ENCODE measurements at regions not wholly inside any gene's neighbourhood (a gene's known extent, or its start where the extent isn't known, plus 50 kb on each side); places are given as distances from the start of the nearest gene placed in this dataset.

DNA sequence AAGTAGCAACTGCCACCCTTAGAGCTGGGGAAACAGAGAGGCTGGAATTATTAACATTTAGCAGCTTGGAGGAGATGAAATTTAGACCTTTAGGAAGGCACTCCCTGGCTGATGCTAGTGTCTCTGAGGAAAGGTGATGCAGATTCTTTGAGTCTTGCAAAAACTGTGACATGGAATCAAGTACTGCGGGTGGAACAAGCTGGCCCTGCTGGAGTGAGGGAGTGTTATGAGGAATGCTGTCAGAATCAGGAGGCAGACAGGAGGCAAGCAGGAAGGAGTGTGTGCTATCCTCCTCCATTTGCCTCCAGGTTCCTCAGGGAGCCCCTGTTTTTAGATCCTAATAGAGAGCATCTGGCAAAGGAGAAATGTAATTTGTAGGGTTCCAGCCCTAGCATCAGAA, 391.7 kb upstream of the PITX2 start:
- Histone ChIP-seq H3K4me3 (no peak overlapping the region), H3K4me1 (replicated peaks in 1 of 2) (peaks cover 0 to 8% of the 10 kb centered on the region in 2 donors), H3K27ac (no peak overlapping the region)
- in situ Hi-C loops (cut with MboI; ENCODE audit: low pct_unique_long_range_greater_than_20kb in 2 of 9, low sequenced_read_pairs in 9 of 9, unreplicated experiment in 9 of 9), result no loop called here
- 75 to 100% (median 90%) methylated on average over 1 of the region's 1 CpG; no CpG with 5 or more reads in 6 of the 10 experiments for WGBS, 10 experiments
- no peak for ATAC-seq (replicated peaks in 6 of 8)

DNA sequence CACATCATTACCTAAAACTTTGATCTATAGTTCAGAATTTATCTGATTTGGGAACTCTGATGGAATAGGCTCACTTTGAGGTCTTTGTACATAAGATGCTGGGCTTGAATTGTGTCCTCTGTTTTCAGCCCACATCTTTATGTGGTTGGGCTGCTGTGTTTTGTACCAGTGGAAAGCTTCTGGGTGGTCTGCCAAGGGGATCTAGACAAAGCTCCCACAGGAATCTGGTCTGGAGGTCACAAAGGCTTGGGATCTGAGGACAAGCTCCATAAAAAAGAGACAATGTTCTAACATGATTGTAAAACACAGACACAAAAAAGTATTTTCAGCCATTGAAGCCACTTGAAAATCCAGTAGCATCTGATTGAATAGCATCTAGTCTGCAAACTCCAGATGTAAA, 393.5 kb upstream of the PITX2 start:
- H3K4me3 ChIP-seq, result no peak overlapping the region
- H3K27ac ChIP-seq, result no peak overlapping the region
- H3K4me1 ChIP-seq (replicated peaks in 1 of 2), result peaks cover 0 to 8% of the 10 kb centered on the region in 2 donors
- in situ Hi-C loops (cut with MboI; ENCODE audit: low pct_unique_long_range_greater_than_20kb in 2 of 9, low sequenced_read_pairs in 9 of 9, unreplicated experiment in 9 of 9), result no loop called here
- no peak for ATAC-seq (replicated peaks in 6 of 8)

DNA sequence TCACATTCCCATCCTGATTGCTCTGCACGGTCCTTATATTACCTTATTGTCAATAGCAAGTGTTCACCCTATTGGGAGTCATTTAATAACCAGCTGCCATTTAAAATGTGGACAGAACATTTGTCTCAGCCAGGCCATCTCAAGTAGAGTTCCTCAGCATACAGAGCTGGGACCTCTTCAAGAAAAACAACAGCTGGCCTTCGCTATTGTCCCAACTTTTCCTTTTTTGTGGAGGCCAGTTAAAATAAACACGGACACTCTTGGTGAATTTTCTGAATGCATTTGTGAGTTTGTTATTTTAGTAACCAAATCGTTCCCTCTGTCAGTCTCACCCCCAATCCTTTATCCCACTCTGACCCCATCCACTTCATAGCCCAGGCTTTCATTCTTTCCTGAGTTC, 395.3 kb upstream of the PITX2 start:
- in situ Hi-C loops (cut with MboI; ENCODE audit: low pct_unique_long_range_greater_than_20kb in 2 of 9, low sequenced_read_pairs in 9 of 9, unreplicated experiment in 9 of 9), result no loop called here
- Histone ChIP-seq H3K4me3 (no peak overlapping the region), H3K4me1 (replicated peaks in 1 of 2) (peaks cover 0 to 8% of the 10 kb centered on the region in 2 donors), H3K27ac (no peak overlapping the region)
- WGBS, 10 experiments, result 20 to 100% (median 51%) methylated on average over 1 to 4 of the region's 4 CpGs; no CpG with 5 or more reads in 1 of the 10 experiments
- ATAC-seq (replicated peaks in 6 of 8), result peak in 2 of 8 experiments; percentile 18 to 21

DNA sequence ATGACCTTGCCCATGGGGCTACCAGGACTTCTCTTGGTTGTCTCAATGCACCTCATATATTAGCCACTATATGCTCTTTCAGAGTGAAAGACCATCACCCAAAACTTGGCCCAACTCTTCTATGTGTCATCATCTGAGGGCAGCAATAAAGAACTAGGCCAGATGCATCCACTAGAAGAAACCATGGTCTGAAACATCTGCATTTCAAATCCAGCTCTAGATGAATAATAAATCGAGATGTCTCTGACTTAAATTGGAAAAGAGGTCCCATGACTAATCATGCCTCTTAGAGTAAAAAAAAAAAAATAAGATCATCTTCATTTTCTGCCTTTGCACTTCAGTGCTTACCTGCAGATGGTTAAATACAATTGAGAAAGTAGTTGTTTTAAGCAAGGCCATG, 397.6 kb upstream of the PITX2 start:
- no peak overlapping the region for H3K27ac ChIP-seq
- peak in 2 of 8 experiments; percentile 74 to 77 for ATAC-seq (replicated peaks in 6 of 8)
- 0 to 92% (median 38%) methylated on average over 1 of the region's 1 CpG; no CpG with 5 or more reads in 5 of the 10 experiments for WGBS, 10 experiments
- no peak overlapping the region for H3K4me3 ChIP-seq
- peaks cover 0 to 8% of the 10 kb centered on the region in 2 donors for H3K4me1 ChIP-seq (replicated peaks in 1 of 2)
- in situ Hi-C loops (cut with MboI; ENCODE audit: low pct_unique_long_range_greater_than_20kb in 2 of 9, low sequenced_read_pairs in 9 of 9, unreplicated experiment in 9 of 9), result no loop called here

DNA sequence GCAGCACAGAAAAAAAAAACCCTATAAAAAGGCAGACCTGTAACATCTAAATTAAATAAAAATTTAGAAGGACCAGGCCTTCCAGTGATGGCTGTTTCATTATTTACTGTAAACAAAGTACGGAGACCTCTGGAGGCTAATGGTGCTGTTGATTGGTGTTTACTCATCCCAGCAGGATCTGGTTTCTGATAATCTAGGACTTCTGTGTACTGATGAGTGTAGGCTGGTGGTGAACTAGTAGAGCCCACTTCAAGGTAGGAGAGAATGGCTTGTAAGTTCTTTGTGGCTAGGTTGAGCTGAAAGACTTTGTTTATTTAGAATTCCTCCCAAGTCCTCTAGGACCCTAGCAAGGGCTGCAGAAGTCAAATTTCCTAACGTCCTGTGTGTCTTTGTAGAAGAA, 398.1 kb upstream of the PITX2 start:
- Histone ChIP-seq H3K4me1 (replicated peaks in 1 of 2) (peaks cover 0 to 8% of the 10 kb centered on the region in 2 donors), H3K27ac (no peak overlapping the region), H3K4me3 (no peak overlapping the region)
- in situ Hi-C loops (cut with MboI; ENCODE audit: low pct_unique_long_range_greater_than_20kb in 2 of 9, low sequenced_read_pairs in 9 of 9, unreplicated experiment in 9 of 9), result no loop called here
- no peak for ATAC-seq (replicated peaks in 6 of 8)
- 33 to 100% (median 63%) methylated on average over 1 to 2 of the region's 2 CpGs; no CpG with 5 or more reads in 2 of the 10 experiments for WGBS, 10 experiments

DNA sequence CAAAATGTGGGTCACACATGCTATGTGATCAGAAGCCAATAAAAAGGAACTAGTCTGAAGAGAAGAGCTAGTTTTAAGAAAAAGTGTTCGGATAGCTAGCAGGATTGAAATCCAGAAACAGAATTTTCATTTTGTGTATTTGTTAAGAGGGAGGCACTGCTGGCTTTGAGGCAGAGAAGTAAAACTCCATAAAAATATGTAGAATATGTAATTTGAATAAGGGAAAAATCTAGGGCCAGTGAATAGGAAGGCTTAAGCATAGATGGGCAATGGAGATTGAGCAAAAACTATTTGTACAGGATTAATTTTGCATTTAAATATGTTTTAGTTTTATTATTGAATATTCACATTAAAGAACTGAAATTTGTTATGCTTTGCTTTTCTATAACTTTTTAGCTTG, 399.9 kb upstream of the PITX2 start:
- in situ Hi-C loops (cut with MboI; ENCODE audit: low pct_unique_long_range_greater_than_20kb in 2 of 9, low sequenced_read_pairs in 9 of 9, unreplicated experiment in 9 of 9), result no loop called here
- 8 to 100% (median 100%) methylated on average over 1 of the region's 1 CpG; no CpG with 5 or more reads in 1 of the 10 experiments for WGBS, 10 experiments
- peak in 1 of 8 experiments; percentile 95 for ATAC-seq (replicated peaks in 6 of 8)

DNA sequence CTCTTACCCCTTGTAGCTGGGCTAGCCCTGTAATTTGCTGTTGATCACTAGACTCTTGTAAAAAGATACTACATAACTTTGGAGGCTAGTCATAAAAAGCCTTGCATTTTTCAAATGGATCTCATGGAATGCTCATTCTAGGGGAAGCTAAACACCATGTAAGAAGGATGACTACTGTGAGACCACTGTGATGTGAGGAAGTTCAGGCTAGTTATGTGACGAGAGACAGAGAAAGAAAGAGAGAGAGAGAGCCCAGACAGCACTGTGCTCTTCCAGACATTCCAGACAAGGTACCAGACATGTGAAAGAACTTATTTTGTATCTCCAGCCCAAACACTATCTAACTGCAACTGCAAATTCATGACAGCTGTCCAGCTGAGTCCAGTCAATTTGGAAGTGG, 404.6 kb upstream of the PITX2 start:
- no peak overlapping the region for H3K27ac ChIP-seq
- no peak overlapping the region for H3K4me3 ChIP-seq
- WGBS, 10 experiments, result 0 to 100% (median 71%) methylated on average over 1 of the region's 1 CpG; no CpG with 5 or more reads in 7 of the 10 experiments
- ATAC-seq (replicated peaks in 6 of 8), result peak in 1 of 8 experiments; percentile 7
- no peaks in the 10 kb centered on the region for H3K4me1 ChIP-seq (replicated peaks in 1 of 2)
- in situ Hi-C loops (cut with MboI; ENCODE audit: low pct_unique_long_range_greater_than_20kb in 2 of 9, low sequenced_read_pairs in 9 of 9, unreplicated experiment in 9 of 9), result no loop called here

More for the DNA sequence above, 399.9 kb upstream of the PITX2 start:
- Histone ChIP-seq H3K4me3 (no peak overlapping the region), H3K4me1 (replicated peaks in 1 of 2) (peaks cover 0 to 8% of the 10 kb centered on the region in 2 donors), H3K27ac (no peak overlapping the region)

DNA sequence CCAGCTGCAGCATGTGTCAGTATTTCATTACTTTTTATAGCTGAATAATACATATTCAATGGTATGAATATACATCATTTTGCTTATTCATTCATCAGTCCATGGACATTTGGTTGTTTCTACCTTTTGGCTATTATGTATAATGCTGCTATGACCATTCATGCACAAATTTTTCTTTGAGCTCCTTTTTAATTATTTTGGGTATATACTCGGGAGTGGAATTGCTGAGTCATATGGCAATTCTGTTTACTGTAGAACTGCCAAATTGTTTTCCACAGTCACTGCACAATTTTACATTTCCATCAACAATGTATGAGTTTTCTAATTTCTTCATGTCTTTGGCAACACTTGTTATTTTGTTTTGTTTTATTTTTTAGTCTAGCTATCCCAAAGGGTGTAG, 405.9 kb upstream of the PITX2 start:
- Histone ChIP-seq H3K4me1 (replicated peaks in 1 of 2) (no peaks in the 10 kb centered on the region), H3K4me3 (no peak overlapping the region), H3K27ac (no peak overlapping the region)
- WGBS, 10 experiments, result 0 to 100% (median 86%) methylated on average over 1 of the region's 1 CpG; no CpG with 5 or more reads in 1 of the 10 experiments
- in situ Hi-C loops (cut with MboI; ENCODE audit: low pct_unique_long_range_greater_than_20kb in 2 of 9, low sequenced_read_pairs in 9 of 9, unreplicated experiment in 9 of 9), result no loop called here
- ATAC-seq (replicated peaks in 6 of 8), result peak in 3 of 8 experiments; percentile 79 to 90 (median 82)

DNA sequence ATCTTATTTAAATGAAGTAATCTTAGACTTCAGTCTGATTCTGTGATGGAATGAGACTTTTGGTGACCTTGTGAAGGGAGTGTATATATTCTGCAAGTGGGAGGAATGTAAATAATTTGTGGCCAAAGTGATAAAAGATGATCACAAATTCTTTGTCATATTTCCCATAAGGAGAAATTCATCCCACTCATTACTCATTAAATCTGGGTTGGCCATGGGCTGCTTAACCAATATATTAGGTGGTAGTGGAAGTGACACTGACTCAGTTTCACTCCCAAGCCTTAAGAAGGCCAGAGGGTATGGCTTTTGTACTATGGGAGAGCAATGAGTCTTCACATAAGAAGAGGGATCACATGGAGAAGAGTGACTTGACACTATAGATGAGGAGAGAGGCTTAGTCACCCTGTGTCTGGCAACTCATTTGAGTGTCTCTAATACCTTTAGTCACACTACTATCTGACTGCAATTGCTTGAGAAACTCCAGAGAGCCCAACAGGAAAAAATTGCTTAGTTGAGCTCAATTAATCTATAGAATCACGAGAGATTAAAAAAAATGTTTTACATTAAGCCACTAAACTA, 408.2 kb upstream of the PITX2 start:
- in situ Hi-C loops (cut with MboI; ENCODE audit: low pct_unique_long_range_greater_than_20kb in 2 of 9, low sequenced_read_pairs in 9 of 9, unreplicated experiment in 9 of 9), result no loop called here
- no peak for ATAC-seq (replicated peaks in 6 of 8)
- Histone ChIP-seq H3K4me3 (no peak overlapping the region), H3K4me1 (replicated peaks in 1 of 2) (no peaks in the 10 kb centered on the region), H3K27ac (no peak overlapping the region)
- WGBS, 10 experiments, result 0 to 91% (median 71%) methylated on average over 1 of the region's 1 CpG; no CpG with 5 or more reads in 2 of the 10 experiments

DNA sequence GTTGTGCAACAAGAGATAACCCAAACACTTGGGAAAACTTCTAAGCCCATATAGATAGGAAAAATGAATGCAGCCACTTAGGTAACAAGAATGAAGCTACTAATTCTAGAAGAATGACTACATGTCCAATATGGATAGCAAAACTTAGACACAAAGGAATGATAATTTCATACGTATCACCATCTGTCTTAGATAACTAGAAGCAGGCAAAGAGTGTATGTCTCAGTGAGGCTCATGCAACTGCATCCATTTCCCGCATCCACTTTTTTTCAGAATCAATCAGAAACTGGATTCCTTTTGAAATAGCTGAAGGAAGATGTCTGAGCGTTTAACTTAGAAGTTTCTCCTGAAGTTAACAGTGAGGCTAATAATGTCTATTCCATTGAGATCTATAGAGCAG, 408.7 kb upstream of the PITX2 start:
- in situ Hi-C loops (cut with MboI; ENCODE audit: low pct_unique_long_range_greater_than_20kb in 2 of 9, low sequenced_read_pairs in 9 of 9, unreplicated experiment in 9 of 9), result no loop called here
- WGBS, 10 experiments, result 37 to 100% (median 93%) methylated on average over 1 to 3 of the region's 3 CpGs; no CpG with 5 or more reads in 3 of the 10 experiments

DNA sequence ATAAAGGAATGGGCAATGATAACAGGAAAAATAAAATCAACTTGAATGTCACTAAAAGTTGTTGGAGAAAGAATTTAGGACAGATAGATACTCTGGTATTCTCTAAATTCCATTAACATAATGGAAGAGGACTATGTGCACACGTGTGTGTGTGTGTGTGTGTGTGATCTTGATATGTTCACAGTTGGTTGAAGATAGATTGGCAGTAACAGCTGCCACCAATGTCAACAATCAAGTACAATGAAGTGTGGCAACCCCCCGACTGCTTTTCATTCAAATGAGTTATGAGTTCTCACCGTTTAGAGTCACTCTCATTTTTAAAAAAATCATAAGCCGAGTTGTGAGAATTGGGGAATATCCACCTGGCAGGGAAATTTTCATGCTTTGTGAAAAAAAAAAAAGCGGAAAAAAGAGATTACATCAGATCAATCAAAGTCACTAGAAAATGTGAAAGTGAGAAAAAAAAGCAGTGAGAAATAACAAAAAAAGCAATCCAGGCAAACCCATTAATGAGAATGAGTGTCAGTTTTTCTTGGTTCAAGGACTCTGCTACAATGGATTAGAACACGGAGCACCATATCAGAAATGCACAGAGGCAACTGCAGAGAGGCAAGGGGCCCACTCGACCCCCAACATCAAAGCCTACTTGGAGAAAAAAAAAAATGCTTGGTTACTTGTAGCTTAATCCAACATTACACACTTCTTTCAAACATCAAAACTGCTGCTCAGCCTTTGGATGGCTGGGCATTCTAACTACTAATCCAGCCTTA, 414.9 kb upstream of the PITX2 start:
- WGBS, 10 experiments, result 14 to 72% (median 40%) methylated on average over 2 to 7 of the region's 7 CpGs
- H3K4me1 ChIP-seq (replicated peaks in 1 of 2), result peaks cover 3% of the 10 kb centered on the region in 2 donors
- no peak overlapping the region for H3K4me3 ChIP-seq
- no peak for ATAC-seq (replicated peaks in 6 of 8)
- H3K27ac ChIP-seq, result no peak overlapping the region
- in situ Hi-C loops (cut with MboI; ENCODE audit: low pct_unique_long_range_greater_than_20kb in 2 of 9, low sequenced_read_pairs in 9 of 9, unreplicated experiment in 9 of 9), result no loop called here

More for the DNA sequence above, 408.7 kb upstream of the PITX2 start:
- Histone ChIP-seq H3K27ac (no peak overlapping the region), H3K4me3 (no peak overlapping the region), H3K4me1 (replicated peaks in 1 of 2) (no peaks in the 10 kb centered on the region)
- ATAC-seq (replicated peaks in 6 of 8), result no peak

DNA sequence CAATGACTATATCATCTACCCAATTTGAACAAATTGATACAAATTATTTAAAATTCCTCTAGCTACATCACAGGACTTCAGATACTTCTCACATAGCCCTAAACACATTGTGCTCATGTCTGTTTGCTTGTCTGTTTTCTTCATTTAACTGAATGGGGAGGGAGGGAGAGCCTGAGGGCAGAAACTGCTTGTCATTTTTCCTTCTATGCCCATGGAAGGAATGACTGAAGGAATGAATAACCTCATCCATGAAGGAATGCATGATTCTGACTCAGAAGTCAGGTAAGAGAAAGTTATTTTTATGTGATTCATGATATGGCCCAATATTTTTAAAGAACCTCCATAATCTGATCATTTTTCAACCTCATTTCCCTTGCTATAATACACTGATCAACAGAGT, 418.0 kb upstream of the PITX2 start:
- H3K4me1 ChIP-seq (replicated peaks in 1 of 2), result peaks cover 3% of the 10 kb centered on the region in 2 donors
- ATAC-seq (replicated peaks in 6 of 8), result peak in 1 of 8 experiments; percentile 36
- H3K4me3 ChIP-seq, result no peak overlapping the region
- in situ Hi-C loops (cut with MboI; ENCODE audit: low pct_unique_long_range_greater_than_20kb in 2 of 9, low sequenced_read_pairs in 9 of 9, unreplicated experiment in 9 of 9), result no loop called here
- H3K27ac ChIP-seq, result no peak overlapping the region

DNA sequence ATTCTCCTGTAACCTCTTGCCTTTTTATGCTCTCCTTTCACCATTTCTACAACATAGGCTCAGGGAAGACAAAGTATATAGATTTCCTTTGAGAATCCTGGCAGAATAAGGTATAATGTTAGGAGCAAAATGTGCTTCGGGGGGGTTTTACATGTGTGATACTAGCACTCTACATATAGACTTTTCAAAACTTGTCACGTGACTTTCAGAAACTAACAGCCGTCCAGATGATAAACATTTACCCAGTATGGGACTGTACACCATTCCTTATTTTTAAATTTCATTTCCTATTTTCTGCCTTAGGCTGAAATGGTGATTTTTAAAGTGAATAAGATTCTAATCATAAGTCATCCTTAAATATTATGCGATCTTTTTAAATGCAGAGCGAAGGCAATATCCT, 420.4 kb upstream of the PITX2 start:
- 72 to 100% (median 94%) methylated on average over 1 to 5 of the region's 5 CpGs for WGBS, 10 experiments
- Histone ChIP-seq H3K27ac (no peak overlapping the region), H3K4me1 (replicated peaks in 1 of 2) (peaks cover 0 to under 1% of the 10 kb centered on the region in 2 donors), H3K4me3 (no peak overlapping the region)
- in situ Hi-C loops (cut with MboI; ENCODE audit: low pct_unique_long_range_greater_than_20kb in 2 of 9, low sequenced_read_pairs in 9 of 9, unreplicated experiment in 9 of 9), result no loop called here
- no peak for ATAC-seq (replicated peaks in 6 of 8)

DNA sequence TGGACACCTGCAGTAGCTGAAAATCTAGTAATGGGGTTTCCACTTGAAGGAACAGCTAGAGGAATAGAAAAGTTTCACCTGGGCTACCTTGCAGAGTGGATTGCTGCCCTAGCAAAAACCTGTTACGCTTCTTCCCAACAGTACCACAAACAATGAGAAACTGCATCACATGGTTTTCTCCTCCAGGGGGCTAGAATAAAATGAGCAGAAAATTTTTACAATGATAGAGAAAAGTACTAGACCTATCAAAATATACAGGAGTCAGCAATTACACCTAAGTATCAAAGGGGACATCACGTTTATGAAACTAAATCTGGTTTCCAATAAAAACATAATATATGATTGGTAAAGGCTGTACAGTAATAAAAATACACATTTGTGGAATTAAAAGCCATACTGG, 423.1 kb upstream of the PITX2 start:
- H3K4me1 ChIP-seq (replicated peaks in 1 of 2), result no peaks in the 10 kb centered on the region
- H3K27ac ChIP-seq, result no peak overlapping the region
- no peak overlapping the region for H3K4me3 ChIP-seq
- in situ Hi-C loops (cut with MboI; ENCODE audit: low pct_unique_long_range_greater_than_20kb in 2 of 9, low sequenced_read_pairs in 9 of 9, unreplicated experiment in 9 of 9), result no loop called here
- ATAC-seq (replicated peaks in 6 of 8), result no peak
- 40 to 100% (median 85%) methylated on average over 1 to 2 of the region's 2 CpGs for WGBS, 10 experiments

Data from motor neuron (in vitro differentiated cells).